Neural progenitor cell (in vitro differentiated cells): ENCODE measurements at regions not wholly inside any gene's neighbourhood (a gene's known extent, or its start where the extent isn't known, plus 50 kb on each side); places are given as distances from the start of the nearest gene placed in this dataset.

ENCODE experiments used
- EZH2phosphoT487 ChIP-seq: fragments of 200-600 bp; sonication (generic); IDR thresholded peaks from 2 replicates; pipeline ENCODE4 v1.6.1; 2017; ENCODE audit warnings: antibody characterized with exemption
- TF ChIP-seq, protein P1 (sequence below): fragments of 200-600 bp; sonication (generic); IDR thresholded peaks from 2 replicates; pipeline ENCODE4 v1.5.1; 2017; ENCODE audit warnings: antibody characterized with exemption, mild to moderate bottlenecking

- TF ChIP-seq, protein P1, sequence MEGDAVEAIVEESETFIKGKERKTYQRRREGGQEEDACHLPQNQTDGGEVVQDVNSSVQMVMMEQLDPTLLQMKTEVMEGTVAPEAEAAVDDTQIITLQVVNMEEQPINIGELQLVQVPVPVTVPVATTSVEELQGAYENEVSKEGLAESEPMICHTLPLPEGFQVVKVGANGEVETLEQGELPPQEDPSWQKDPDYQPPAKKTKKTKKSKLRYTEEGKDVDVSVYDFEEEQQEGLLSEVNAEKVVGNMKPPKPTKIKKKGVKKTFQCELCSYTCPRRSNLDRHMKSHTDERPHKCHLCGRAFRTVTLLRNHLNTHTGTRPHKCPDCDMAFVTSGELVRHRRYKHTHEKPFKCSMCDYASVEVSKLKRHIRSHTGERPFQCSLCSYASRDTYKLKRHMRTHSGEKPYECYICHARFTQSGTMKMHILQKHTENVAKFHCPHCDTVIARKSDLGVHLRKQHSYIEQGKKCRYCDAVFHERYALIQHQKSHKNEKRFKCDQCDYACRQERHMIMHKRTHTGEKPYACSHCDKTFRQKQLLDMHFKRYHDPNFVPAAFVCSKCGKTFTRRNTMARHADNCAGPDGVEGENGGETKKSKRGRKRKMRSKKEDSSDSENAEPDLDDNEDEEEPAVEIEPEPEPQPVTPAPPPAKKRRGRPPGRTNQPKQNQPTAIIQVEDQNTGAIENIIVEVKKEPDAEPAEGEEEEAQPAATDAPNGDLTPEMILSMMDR: no peak
- TF ChIP-seq EZH2phosphoT487: no peak
Measured at GRCh38 chr21:20645344-20645743, 352.9 kb upstream of the NCAM2 start.
